Naive thymus-derived CD4-positive, alpha-beta T cell (primary cell): ENCODE measurements at regions not wholly inside any gene's neighbourhood (a gene's known extent, or its start where the extent isn't known, plus 50 kb on each side); places are given as distances from the start of the nearest gene placed in this dataset.
"Not testable (repeated sequence)": the region's sequence is repeated elsewhere in the genome, so short reads cannot be mapped to it uniquely, and the experiment has no call there.

Experiments used
- ATAC-seq: fragments of 150-1000 bp; cut with Tn5 transposase; 2 replicates; pipeline ENCODE4 v1.10.0; 2021; ENCODE audit warnings: mild to moderate bottlenecking, moderate library complexity
- CTCF ChIA-PET: fragments of 350-600 bp; sonication (Branson Sonifier 250); formaldehyde crosslinking; loops from one replicate; lab custom pipeline; 2021; ENCODE audit warnings: antibody characterized with exemption; lab: Charles Lee
- POLR2A ChIA-PET: fragments of 350-600 bp; sonication (Branson Sonifier 250); formaldehyde crosslinking; loops from one replicate; lab custom pipeline; 2021; ENCODE audit warnings: antibody characterized with exemption, inconsistent platforms; lab: Charles Lee
- DNase-seq, 9 donors: peaks; one replicate each; pipeline versions ENCODE4 v3.0.0 to v3.0.0-alpha.2; 2020 to 2022; ENCODE audit warnings: mixed read lengths in 1 of 9
- H3K27ac ChIP-seq: one replicate; pipeline ENCODE4 v1.7.0; 2013; ENCODE audit warnings: mild to moderate bottlenecking, low read depth, low read length, moderate library complexity
- H3K27me3 ChIP-seq, 2 donors: one replicate each; pipeline ENCODE4 v1.7.0; 2013; ENCODE audit warnings: low read length in 2 of 2, mild to moderate bottlenecking in 2 of 2, moderate library complexity in 2 of 2; ENCODE audit not compliant: control insufficient read depth in 2 of 2, insufficient read depth in 2 of 2
- H3K36me3 ChIP-seq, 3 experiments: 1 replicate in 2 of 3; 2 replicates in 1 of 3; pipeline ENCODE4 v1.7.0; 2013; ENCODE audit warnings: low read length in 3 of 3, mild to moderate bottlenecking in 3 of 3, moderate library complexity in 1 of 3; ENCODE audit not compliant: insufficient read depth in 3 of 3, control insufficient read depth in 2 of 3
- H3K4me1 ChIP-seq, 2 donors: one replicate each; pipeline ENCODE4 v1.7.0; 2013; ENCODE audit warnings: low read length in 2 of 2, mild to moderate bottlenecking in 2 of 2, moderate library complexity in 1 of 2; ENCODE audit not compliant: control insufficient read depth in 2 of 2, insufficient read depth in 2 of 2
- H3K4me3 ChIP-seq: 2 replicates; pipeline ENCODE4 v1.7.0; 2013; ENCODE audit warnings: mild to moderate bottlenecking, low read length
- H3K9me3 ChIP-seq, 3 experiments: 1 replicate in 2 of 3; 2 replicates in 1 of 3; pipeline ENCODE4 v1.7.0; 2013; ENCODE audit warnings: low read length in 3 of 3; ENCODE audit not compliant: control insufficient read depth in 2 of 3
- H3K27ac Mint-ChIP-seq, 9 donors: one replicate each; pipeline ENCODE4 v1.8.0; 2020 to 2022; ENCODE audit warnings: mixed read lengths in 9 of 9, mild to moderate bottlenecking in 8 of 9, moderate library complexity in 5 of 9, inconsistent platforms in 2 of 9
- H3K27me3 Mint-ChIP-seq, 5 donors: one replicate each; pipeline ENCODE4 v1.8.0; 2021 to 2022; ENCODE audit warnings: mixed read lengths in 5 of 5, mild to moderate bottlenecking in 1 of 5
- H3K36me3 Mint-ChIP-seq, 5 donors: one replicate each; pipeline ENCODE4 v1.8.0; 2020 to 2022; ENCODE audit warnings: mixed read lengths in 5 of 5, mild to moderate bottlenecking in 3 of 5, inconsistent platforms in 1 of 5
- H3K4me1 Mint-ChIP-seq, 7 donors: one replicate each; pipeline ENCODE4 v1.8.0; 2020 to 2022; ENCODE audit warnings: mixed read lengths in 7 of 7, mild to moderate bottlenecking in 3 of 7, inconsistent platforms in 1 of 7
- H3K4me3 Mint-ChIP-seq, 10 donors: one replicate each; pipeline ENCODE4 v1.8.0; 2020 to 2022; ENCODE audit warnings: mild to moderate bottlenecking in 10 of 10, mixed read lengths in 10 of 10, moderate library complexity in 6 of 10, inconsistent platforms in 2 of 10
- H3K9me3 Mint-ChIP-seq, 11 donors: one replicate each; pipeline ENCODE4 v1.8.0; 2020 to 2022; ENCODE audit warnings: mixed read lengths in 11 of 11, mild to moderate bottlenecking in 4 of 11, inconsistent platforms in 1 of 11, moderate library complexity in 1 of 11
- intact Hi-C, 2 donors: fragments of 100-400 bp; cut with micrococcal nuclease; formaldehyde crosslinking; loops; one replicate each; pipeline ENCODE4 v1.15.1; 2023

GRCh38 chr4:112732142-112732541, 95.2 kb downstream of the LARP7 start:
- Histone ChIP-seq H3K4me3 (no peak overlapping the region), H3K9me3 (no peaks in the 10 kb centered on the region), H3K4me1 (no peaks in the 10 kb centered on the region), H3K36me3 (no peaks in the 10 kb centered on the region), H3K27ac (no peak overlapping the region), H3K27me3 (no peaks in the 10 kb centered on the region)
- Mint-ChIP-seq H3K4me3 (no peak overlapping the region), H3K36me3 (no peaks in the 10 kb centered on the region), H3K4me1 (peaks cover 0 to 16% (median 4%) of the 10 kb centered on the region in 7 donors), H3K9me3 (no peaks in the 10 kb centered on the region), H3K27ac (no peak overlapping the region), H3K27me3 (peaks cover 0 to 2% (median 0%) of the 10 kb centered on the region in 5 donors)
- ATAC-seq: no peak
- POLR2A ChIA-PET: no interaction called here
- CTCF ChIA-PET: no interaction called here
- DNase-seq: no peak
- intact Hi-C loops: no loop called here

- Histone ChIP-seq H3K4me1 (no peaks in the 10 kb centered on the region), H3K9me3 (no peaks in the 10 kb centered on the region), H3K36me3 (no peaks in the 10 kb centered on the region), H3K27me3 (no peaks in the 10 kb centered on the region), H3K4me3 (no peak overlapping the region), H3K27ac (no peak overlapping the region)
- ChIA-PET CTCF (no interaction called here), POLR2A (no interaction called here)
- intact Hi-C loops: no loop called here
- H3K36me3 Mint-ChIP-seq: no peaks in the 10 kb centered on the region
- H3K27ac Mint-ChIP-seq: peak overlapping the region in 1 of 9 donors; percentile 0
- ATAC-seq: peak; percentile 26
- peaks cover 0 to 2% (median 0%) of the 10 kb centered on the region in 5 donors for H3K27me3 Mint-ChIP-seq
- H3K9me3 Mint-ChIP-seq: no peaks in the 10 kb centered on the region
- H3K4me3 Mint-ChIP-seq: peak overlapping the region in 1 of 10 donors; percentile 10
- DNase-seq: no peak
- H3K4me1 Mint-ChIP-seq: peaks cover 0 to 23% (median 4%) of the 10 kb centered on the region in 7 donors
These were observed 98.6 kb downstream of the LARP7 start for GRCh38 chr4:112735474-112735951.

- ATAC-seq (no peak), DNase-seq (no peak)
- intact Hi-C loops: no loop called here
- Mint-ChIP-seq H3K27me3 (peaks cover 0 to 2% (median 0%) of the 10 kb centered on the region in 5 donors), H3K9me3 (no peaks in the 10 kb centered on the region), H3K4me3 (peak overlapping the region in 1 of 10 donors; percentile 5), H3K4me1 (peaks cover 0 to 23% (median 4%) of the 10 kb centered on the region in 7 donors), H3K27ac (peak overlapping the region in 1 of 9 donors; percentile 69), H3K36me3 (no peaks in the 10 kb centered on the region)
- CTCF ChIA-PET: no interaction called here
- Histone ChIP-seq H3K27me3 (no peaks in the 10 kb centered on the region), H3K9me3 (no peaks in the 10 kb centered on the region), H3K4me1 (no peaks in the 10 kb centered on the region), H3K36me3 (no peaks in the 10 kb centered on the region), H3K27ac (no peak overlapping the region), H3K4me3 (no peak overlapping the region)
- POLR2A ChIA-PET: no interaction called here
These were observed 99.8 kb downstream of the LARP7 start for GRCh38 chr4:112736718-112737135.

- POLR2A ChIA-PET: no interaction called here
- DNase-seq: no peak
These were observed 102.5 kb downstream of the LARP7 start for GRCh38 chr4:112739442-112739841.

GRCh38 chr4:112747036-112747435, 110.1 kb downstream of the LARP7 start:
- intact Hi-C loops: no loop called here
- H3K4me1 Mint-ChIP-seq: peaks cover 0 to 1% (median 0%) of the 10 kb centered on the region in 7 donors

More at GRCh38 chr4:112739442-112739841, 102.5 kb downstream of the LARP7 start:
- Mint-ChIP-seq H3K36me3 (no peaks in the 10 kb centered on the region), H3K9me3 (no peaks in the 10 kb centered on the region), H3K27me3 (no peaks in the 10 kb centered on the region), H3K4me1 (peaks cover 0 to 21% (median 4%) of the 10 kb centered on the region in 7 donors), H3K4me3 (no peak overlapping the region), H3K27ac (no peak overlapping the region)
- Histone ChIP-seq H3K27ac (no peak overlapping the region), H3K9me3 (no peaks in the 10 kb centered on the region), H3K27me3 (no peaks in the 10 kb centered on the region), H3K4me1 (no peaks in the 10 kb centered on the region), H3K36me3 (no peaks in the 10 kb centered on the region), H3K4me3 (no peak overlapping the region)
- CTCF ChIA-PET: no interaction called here
- intact Hi-C loops: no loop called here
- ATAC-seq: no peak

GRCh38 chr4:112748352-112748878, 111.5 kb downstream of the LARP7 start:
- CTCF ChIA-PET: interaction anchor here (0.6 kb wide), 1 partner anchor 16 kb away, joined by 3 read pairs; no protein-coding TSS in a partner anchor
- no peaks in the 10 kb centered on the region for H3K4me1 ChIP-seq
- H3K4me1 Mint-ChIP-seq: peaks cover 0 to 1% (median 0%) of the 10 kb centered on the region in 7 donors
- intact Hi-C loops: no loop called here
- POLR2A ChIA-PET: no interaction called here
- H3K27me3 Mint-ChIP-seq: peaks cover 0 to 32% (median 16%) of the 10 kb centered on the region in 5 donors
- no peaks in the 10 kb centered on the region for H3K9me3 Mint-ChIP-seq
- no peaks in the 10 kb centered on the region for H3K36me3 ChIP-seq
- no peaks in the 10 kb centered on the region for H3K36me3 Mint-ChIP-seq
- H3K9me3 ChIP-seq: no peaks in the 10 kb centered on the region
- ATAC-seq (no peak), DNase-seq (no peak)
- H3K27ac Mint-ChIP-seq: no peak overlapping the region
- H3K27me3 ChIP-seq: no peaks in the 10 kb centered on the region
- H3K27ac ChIP-seq: no peak overlapping the region
- H3K4me3 Mint-ChIP-seq: no peak overlapping the region
- H3K4me3 ChIP-seq: no peak overlapping the region

More at GRCh38 chr4:112747036-112747435, 110.1 kb downstream of the LARP7 start:
- H3K4me1 ChIP-seq: no peaks in the 10 kb centered on the region
- Mint-ChIP-seq H3K4me3 (no peak overlapping the region), H3K36me3 (no peaks in the 10 kb centered on the region), H3K9me3 (no peaks in the 10 kb centered on the region), H3K27me3 (peaks cover 0 to 25% (median 11%) of the 10 kb centered on the region in 5 donors), H3K27ac (no peak overlapping the region)
- no peak overlapping the region for H3K4me3 ChIP-seq
- H3K36me3 ChIP-seq: no peaks in the 10 kb centered on the region
- no peaks in the 10 kb centered on the region for H3K9me3 ChIP-seq
- ATAC-seq: no peak
- no peaks in the 10 kb centered on the region for H3K27me3 ChIP-seq
- POLR2A ChIA-PET: no interaction called here
- H3K27ac ChIP-seq: no peak overlapping the region
- CTCF ChIA-PET: no interaction called here
- DNase-seq: no peak

GRCh38 chr4:112750749-112751148, 113.8 kb downstream of the LARP7 start:
- H3K4me3 Mint-ChIP-seq, H3K27ac Mint-ChIP-seq, POLR2A ChIA-PET, H3K27ac ChIP-seq, H3K36me3 Mint-ChIP-seq, H3K36me3 ChIP-seq, H3K9me3 Mint-ChIP-seq, ATAC-seq, H3K9me3 ChIP-seq, H3K4me3 ChIP-seq, DNase-seq, H3K4me1 ChIP-seq, H3K27me3 ChIP-seq, CTCF ChIA-PET, intact Hi-C loops, H3K4me1 Mint-ChIP-seq: not testable (repeated sequence)
- H3K27me3 Mint-ChIP-seq: peaks cover 0 to 30% (median 12%) of the 10 kb centered on the region in 5 donors
